HCT116 (cell line): ENCODE measurements at regions not wholly inside any gene's neighbourhood (a gene's known extent, or its start where the extent isn't known, plus 50 kb on each side); places are given as distances from the start of the nearest gene placed in this dataset.

Experiments used
- ATAC-seq: fragments of 200-7000 bp; cut with Tn5 transposase; 2 replicates; pipeline ENCODE4 v1.9.1; 2020; ENCODE audit warnings: mild to moderate bottlenecking, moderate library complexity
- BruUV-seq: library from RNA; stranded (reverse); fragments of 400-500 nt; replicated peaks from 2 replicates; lab custom pipeline; 2021; lab: Mats Ljungman, UMichigan
- CTCF ChIA-PET: fragments of 300-600 bp; sonication (Branson Sonifier 250); formaldehyde crosslinking; loops from one replicate; lab custom pipeline; 2021; ENCODE audit warnings: antibody characterized with exemption; lab: Charles Lee
- POLR2A ChIA-PET: fragments of 300-600, 350-600 bp; sonication (Branson Sonifier 250); formaldehyde crosslinking; loops from one replicate; lab custom pipeline; 2021; ENCODE audit warnings: antibody characterized with exemption; lab: Charles Lee
- RAD21 ChIA-PET, 2 experiments: fragments of 300-600 bp; sonication (Branson Sonifier 250); formaldehyde crosslinking; loops; one replicate each; lab custom pipeline; 2023; ENCODE audit warnings: low total read pairs in 2 of 2; ENCODE audit not compliant: uncharacterized antibody in 2 of 2, unreplicated experiment in 2 of 2, low non-redundant PET in 1 of 2; lab: Charles Lee
- DNase-seq: peaks from one replicate; pipeline ENCODE4 v3.0.0-alpha.2; 2010; ENCODE audit warnings: low read depth, low spot score
- H2AFZ ChIP-seq: fragments of 200-600 bp; shearing (Covaris generic), sonication (generic); 2 replicates; pipeline ENCODE4 v1.6.1; 2017; ENCODE audit warnings: low read depth, mixed run types, mixed read lengths, antibody characterized with exemption, low read length; ENCODE audit not compliant: poor library complexity, severe bottlenecking
- H3K27ac ChIP-seq: 2 replicates; pipeline ENCODE4 v1.5.1; 2012; ENCODE audit warnings: low read depth, low read length
- H3K27me3 ChIP-seq: fragments of 200-600 bp; sonication (generic); 2 replicates; pipeline ENCODE4 v1.6.1; 2016; ENCODE audit warnings: mixed run types, low read length, mixed read lengths; ENCODE audit not compliant: insufficient read depth
- H3K36me3 ChIP-seq, 2 experiments: fragments of 200-500 bp in 1 of 2; fragments of 200-600 bp in 1 of 2; sonication (Bioruptor generic) in 1 of 2; sonication (generic) in 1 of 2; 2 replicates each; pipeline versions ENCODE4 v1.5.1 to v1.6.1; 2014 to 2016; ENCODE audit warnings: low read length in 2 of 2, inconsistent platforms in 1 of 2, mixed read lengths in 1 of 2, mixed run types in 1 of 2; ENCODE audit not compliant: insufficient read depth in 2 of 2, control insufficient read depth in 1 of 2
- H3K4me1 ChIP-seq, 2 experiments: fragments of 200-600 bp in 1 of 2; sonication (generic) in 1 of 2; 2 replicates each; pipeline versions ENCODE4 v1.5.1 to v1.6.1; 2012 to 2017; ENCODE audit warnings: low read length in 2 of 2, inconsistent platforms in 1 of 2, mild to moderate bottlenecking in 1 of 2, mixed read lengths in 1 of 2, mixed run types in 1 of 2, moderate library complexity in 1 of 2; ENCODE audit not compliant: insufficient read depth in 2 of 2, control insufficient read depth in 1 of 2
- H3K4me2 ChIP-seq: fragments of 200-600 bp; sonication (generic); 2 replicates; pipeline ENCODE4 v1.6.1; 2017; ENCODE audit warnings: mixed run types, low read length, mixed read lengths
- H3K4me3 ChIP-seq, 2 experiments: fragments of 200-600 bp in 1 of 2; sonication (generic) in 1 of 2; replicated peaks in 1 of 2; 2 replicates each; pipeline ENCODE4 v1.5.1; 2011 to 2016; ENCODE audit warnings: low read length in 2 of 2, control low read depth in 1 of 2, low read depth in 1 of 2, mild to moderate bottlenecking in 1 of 2, mixed read lengths in 1 of 2, mixed run types in 1 of 2
- H3K79me2 ChIP-seq: fragments of 200-600 bp; sonication (generic); 2 replicates; pipeline ENCODE4 v1.6.1; 2017; ENCODE audit warnings: mild to moderate bottlenecking, mixed run types, low read length, moderate library complexity, mixed read lengths; ENCODE audit not compliant: insufficient read depth
- H3K9ac ChIP-seq: fragments of 200-600 bp; sonication (generic); 2 replicates; pipeline ENCODE4 v1.6.1; 2016; ENCODE audit warnings: low read length, mixed read lengths
- H3K9me2 ChIP-seq: fragments of 200-600 bp; sonication (generic), shearing (Covaris generic); 2 replicates; pipeline ENCODE4 v1.6.1; 2017; ENCODE audit warnings: mixed run types, mild to moderate bottlenecking, moderate library complexity; ENCODE audit not compliant: insufficient read depth
- H3K9me3 ChIP-seq, 2 experiments: fragments of 200-500 bp in 1 of 2; fragments of 200-600 bp in 1 of 2; sonication (Bioruptor generic) in 1 of 2; sonication (generic) in 1 of 2; 2 replicates each; pipeline ENCODE4 v1.6.1; 2014 to 2017; ENCODE audit warnings: low read length in 2 of 2, mixed read lengths in 2 of 2, inconsistent platforms in 1 of 2, low read depth in 1 of 2, mild to moderate bottlenecking in 1 of 2, mixed run types in 1 of 2, moderate library complexity in 1 of 2; ENCODE audit not compliant: control insufficient read depth in 1 of 2, insufficient read depth in 1 of 2
- H4K20me1 ChIP-seq: fragments of 200-600 bp; sonication (generic), shearing (Covaris generic); 2 replicates; pipeline ENCODE4 v1.6.1; 2017; ENCODE audit warnings: mixed run types, mild to moderate bottlenecking, moderate library complexity; ENCODE audit not compliant: insufficient read depth
- CTCF ChIP-seq, 3 experiments: fragments of 200-600 bp in 1 of 3; sonication (generic) in 1 of 3; IDR thresholded peaks in 2 of 3; conservative IDR thresholded peaks in 1 of 3; 2 replicates each; pipeline ENCODE4 v1.5.1; 2012 to 2017; ENCODE audit warnings: low read depth in 2 of 3, low read length in 2 of 3, antibody characterized with exemption in 1 of 3, borderline replicate concordance in 1 of 3, control low read depth in 1 of 3, mild to moderate bottlenecking in 1 of 3, mixed read lengths in 1 of 3, mixed run types in 1 of 3, moderate library complexity in 1 of 3; ENCODE audit not compliant: insufficient read depth in 1 of 3
- ELF1 ChIP-seq: IDR thresholded peaks from 2 replicates; pipeline ENCODE4 v1.6.1; 2012; ENCODE audit warnings: low read depth, borderline replicate concordance
- EZH2 ChIP-seq: fragments of 200-600 bp; sonication (generic); IDR thresholded peaks from 2 replicates; pipeline ENCODE4 v1.6.1; 2017; ENCODE audit warnings: antibody characterized with exemption, mixed run types
- EZH2phosphoT487 ChIP-seq: fragments of 200-600 bp; IDR thresholded peaks from 2 replicates; pipeline ENCODE4 v1.6.1; 2018; ENCODE audit warnings: antibody characterized with exemption, borderline replicate concordance
- POLR2A ChIP-seq: IDR thresholded peaks from 2 replicates; pipeline ENCODE4 v1.7.0; 2011; ENCODE audit warnings: borderline replicate concordance; ENCODE audit not compliant: insufficient read depth, insufficient read length; ENCODE audit errors: extremely low read depth
- POLR2AphosphoS5 ChIP-seq: IDR thresholded peaks from 2 replicates; pipeline ENCODE4 v1.6.1; 2011; ENCODE audit warnings: mild to moderate bottlenecking, low read depth, low read length, moderate library complexity
- RAD21 ChIP-seq: IDR thresholded peaks from 2 replicates; pipeline ENCODE4 v1.6.1; 2012; ENCODE audit warnings: low read depth, mild to moderate bottlenecking
- SIN3A ChIP-seq: IDR thresholded peaks from 2 replicates; pipeline ENCODE4 v1.6.1; 2012; ENCODE audit warnings: low read depth
- SRF ChIP-seq: IDR thresholded peaks from 2 replicates; pipeline ENCODE4 v1.6.1; 2012; ENCODE audit warnings: low read depth
- intact Hi-C: fragments of 100-400 bp; cut with micrococcal nuclease; formaldehyde crosslinking; loops from 2 replicates; pipeline ENCODE4 v1.10.0; 2022
- TF ChIP-seq, protein P1 (sequence below): IDR thresholded peaks from 2 replicates; pipeline ENCODE4 v1.6.1; 2012; ENCODE audit warnings: low read depth
- TF ChIP-seq, protein P2 (sequence below): IDR thresholded peaks from 2 replicates; pipeline ENCODE4 v1.6.1; 2012

- BruUV-seq, result no TSS peak
- Histone ChIP-seq H3K27me3 (peaks cover 26% of the 10 kb centered on the region), H3K9me2 (no peaks in the 10 kb centered on the region), H3K4me1 (no peaks in the 10 kb centered on the region), H3K9ac (no peak overlapping the region), H3K79me2 (no peaks in the 10 kb centered on the region), H3K36me3 (no peaks in the 10 kb centered on the region), H2AFZ (no peak overlapping the region), H4K20me1 (no peaks in the 10 kb centered on the region), H3K4me3 (no peak overlapping the region), H3K9me3 (no peaks in the 10 kb centered on the region), H3K4me2 (no peak overlapping the region), H3K27ac (no peak overlapping the region)
- ChIA-PET CTCF (interaction anchor here (1.1 kb wide), 1 partner anchor 53 kb away, joined by 3 read pairs; no protein-coding TSS in a partner anchor), POLR2A (no interaction called here), RAD21 (no interaction called here)
- no peak for ATAC-seq
- no peak for TF ChIP-seq POLR2AphosphoS5
- TF ChIP-seq EZH2phosphoT487, result no peak
- intact Hi-C loops, result no loop called here
- DNase-seq, result no peak
Measured at GRCh38 chr5:163252950-163253349, 184.4 kb upstream of the CCNG1 start.

GRCh38 chr5:163259495-163259894, 177.9 kb upstream of the CCNG1 start:
- Histone ChIP-seq H2AFZ (no peak overlapping the region), H3K27ac (no peak overlapping the region), H3K27me3 (peaks cover 2% of the 10 kb centered on the region; the same call in 1 of the 2 replicates), H3K9me2 (no peaks in the 10 kb centered on the region), H3K4me3 (no peak overlapping the region), H3K79me2 (no peaks in the 10 kb centered on the region), H3K36me3 (no peaks in the 10 kb centered on the region), H4K20me1 (no peaks in the 10 kb centered on the region), H3K9ac (no peak overlapping the region), H3K4me2 (no peak overlapping the region), H3K4me1 (no peaks in the 10 kb centered on the region)
- no peak for ATAC-seq
- RAD21 ChIA-PET, result no interaction called here
- POLR2A ChIA-PET, result no interaction called here
- CTCF ChIA-PET, result no interaction called here
- intact Hi-C loops, result no loop called here
- DNase-seq, result no peak
- BruUV-seq, result no TSS peak
- no peak for TF ChIP-seq EZH2
- TF ChIP-seq, protein P1, sequence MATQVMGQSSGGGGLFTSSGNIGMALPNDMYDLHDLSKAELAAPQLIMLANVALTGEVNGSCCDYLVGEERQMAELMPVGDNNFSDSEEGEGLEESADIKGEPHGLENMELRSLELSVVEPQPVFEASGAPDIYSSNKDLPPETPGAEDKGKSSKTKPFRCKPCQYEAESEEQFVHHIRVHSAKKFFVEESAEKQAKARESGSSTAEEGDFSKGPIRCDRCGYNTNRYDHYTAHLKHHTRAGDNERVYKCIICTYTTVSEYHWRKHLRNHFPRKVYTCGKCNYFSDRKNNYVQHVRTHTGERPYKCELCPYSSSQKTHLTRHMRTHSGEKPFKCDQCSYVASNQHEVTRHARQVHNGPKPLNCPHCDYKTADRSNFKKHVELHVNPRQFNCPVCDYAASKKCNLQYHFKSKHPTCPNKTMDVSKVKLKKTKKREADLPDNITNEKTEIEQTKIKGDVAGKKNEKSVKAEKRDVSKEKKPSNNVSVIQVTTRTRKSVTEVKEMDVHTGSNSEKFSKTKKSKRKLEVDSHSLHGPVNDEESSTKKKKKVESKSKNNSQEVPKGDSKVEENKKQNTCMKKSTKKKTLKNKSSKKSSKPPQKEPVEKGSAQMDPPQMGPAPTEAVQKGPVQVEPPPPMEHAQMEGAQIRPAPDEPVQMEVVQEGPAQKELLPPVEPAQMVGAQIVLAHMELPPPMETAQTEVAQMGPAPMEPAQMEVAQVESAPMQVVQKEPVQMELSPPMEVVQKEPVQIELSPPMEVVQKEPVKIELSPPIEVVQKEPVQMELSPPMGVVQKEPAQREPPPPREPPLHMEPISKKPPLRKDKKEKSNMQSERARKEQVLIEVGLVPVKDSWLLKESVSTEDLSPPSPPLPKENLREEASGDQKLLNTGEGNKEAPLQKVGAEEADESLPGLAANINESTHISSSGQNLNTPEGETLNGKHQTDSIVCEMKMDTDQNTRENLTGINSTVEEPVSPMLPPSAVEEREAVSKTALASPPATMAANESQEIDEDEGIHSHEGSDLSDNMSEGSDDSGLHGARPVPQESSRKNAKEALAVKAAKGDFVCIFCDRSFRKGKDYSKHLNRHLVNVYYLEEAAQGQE, result no peak
- TF ChIP-seq, protein P2, sequence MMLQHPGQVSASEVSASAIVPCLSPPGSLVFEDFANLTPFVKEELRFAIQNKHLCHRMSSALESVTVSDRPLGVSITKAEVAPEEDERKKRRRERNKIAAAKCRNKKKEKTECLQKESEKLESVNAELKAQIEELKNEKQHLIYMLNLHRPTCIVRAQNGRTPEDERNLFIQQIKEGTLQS, result no peak
- TF ChIP-seq SRF, result no peak
- TF ChIP-seq CTCF (IDR thresholded peaks at IDR 0.05 in 2 of 3, conservative IDR thresholded peaks at IDR 0.05 in 1 of 3; ENCODE audit: borderline replicate concordance in 1 of 3, insufficient read depth in 1 of 3, low read depth in 2 of 3, low read length in 2 of 3), result no peak
- no peak for TF ChIP-seq POLR2A
- no peak for TF ChIP-seq SIN3A
- no peak for TF ChIP-seq ELF1
- no peak for TF ChIP-seq RAD21
- TF ChIP-seq, all 23 proteins: peak for 0
- no peaks in the 10 kb centered on the region for H3K9me3 ChIP-seq
